Lung (tissue), 11 donors: ENCODE measurements at regions not wholly inside any gene's neighbourhood (a gene's known extent, or its start where the extent isn't known, plus 50 kb on each side); places are given as distances from the start of the nearest gene placed in this dataset.

Experiments used
- ATAC-seq: fragments of 200-7000 bp; cut with Tn5 transposase; one replicate; pipeline ENCODE4 v1.9.1; 2020; ENCODE audit warnings: moderate number of reproducible peaks; ENCODE audit not compliant: insufficient read depth, low FRiP score
- DNase-seq, 3 donors: peaks; one replicate each; pipeline ENCODE4 v3.0.0-alpha.2; 2013 to 2017
- H3K27ac ChIP-seq, 2 donors: one replicate each; pipeline ENCODE4 v1.5.1; 2013; ENCODE audit warnings: mild to moderate bottlenecking in 2 of 2, moderate library complexity in 2 of 2, control low read depth in 1 of 2, inconsistent platforms in 1 of 2, low read depth in 1 of 2, low read length in 1 of 2
- H3K27me3 ChIP-seq, 3 donors: one replicate each; pipeline ENCODE4 v1.5.1; 2013; ENCODE audit warnings: low read length in 2 of 3; ENCODE audit not compliant: control insufficient read depth in 3 of 3, insufficient read depth in 3 of 3
- H3K36me3 ChIP-seq, 4 donors: one replicate each; pipeline ENCODE4 v1.5.1; 2013; ENCODE audit warnings: low read length in 4 of 4, mild to moderate bottlenecking in 1 of 4, moderate library complexity in 1 of 4; ENCODE audit not compliant: control insufficient read depth in 4 of 4, insufficient read depth in 4 of 4
- H3K4me1 ChIP-seq, 5 donors: one replicate each; pipeline ENCODE4 v1.5.1; 2013; ENCODE audit warnings: low read length in 5 of 5, mild to moderate bottlenecking in 2 of 5, moderate library complexity in 1 of 5; ENCODE audit not compliant: control insufficient read depth in 5 of 5, insufficient read depth in 5 of 5
- H3K4me3 ChIP-seq: one replicate; pipeline ENCODE4 v1.5.1; 2013; ENCODE audit warnings: mild to moderate bottlenecking, control low read depth, moderate library complexity
- H3K9ac ChIP-seq, 2 donors: one replicate each; pipeline ENCODE4 v1.5.1; 2013; ENCODE audit warnings: low read length in 2 of 2, control low read depth in 1 of 2; ENCODE audit not compliant: insufficient read depth in 1 of 2
- H3K9me3 ChIP-seq, 4 donors: one replicate each; pipeline ENCODE4 v1.5.1; 2013; ENCODE audit warnings: low read length in 3 of 4, mild to moderate bottlenecking in 1 of 4, moderate library complexity in 1 of 4; ENCODE audit not compliant: control insufficient read depth in 4 of 4, insufficient read depth in 3 of 4
- CTCF ChIP-seq: IDR thresholded peaks from 2 replicates; pipeline ENCODE4 v1.5.1; 2012; ENCODE audit warnings: mild to moderate bottlenecking; ENCODE audit errors: control extremely low read depth, extremely low read depth
- WGBS, 2 donors: extraction: QIAGEN DNeasy Blood & Tissue Kit; methylation state at CpG; one replicate each; pipeline ENCODE4 v1.1.7; 2013; 5-methylcytosine and 5-hydroxymethylcytosine counted together
- donor health status: control.
- donor health status: control.
- donor health status: Bipolar disorder and iron deficiency.
- donor health status: healthy.
- donor health status: DM: yes; HTN: yes; CAD: no.

GRCh38 chr15:70247281-70247680 lies 149.6 kb upstream of the TLE3 start:
- Histone ChIP-seq H3K36me3 (no peaks in the 10 kb centered on the region), H3K4me1 (peaks cover 0 to 27% (median 6%) of the 10 kb centered on the region in 5 donors), H3K9me3 (no peaks in the 10 kb centered on the region), H3K4me3 (no peak overlapping the region), H3K27ac (no peak overlapping the region), H3K9ac (no peak overlapping the region), H3K27me3 (no peaks in the 10 kb centered on the region)
- no peak for TF ChIP-seq CTCF
- DNase-seq (no peak), ATAC-seq (no peak)
- 94 to 96% methylated on average over 6 of the region's 6 CpGs for WGBS, 2 donors

- DNase-seq = no peak
- no peaks in the 10 kb centered on the region for H3K36me3 ChIP-seq
- TF ChIP-seq CTCF = no peak
- no peak overlapping the region for H3K27ac ChIP-seq
- H3K9me3 ChIP-seq = no peaks in the 10 kb centered on the region
- peaks cover 0 to 27% (median 6%) of the 10 kb centered on the region in 5 donors for H3K4me1 ChIP-seq
- ATAC-seq = no peak
- 74 to 87% methylated on average over 8 of the region's 8 CpGs for WGBS, 2 donors
- H3K9ac ChIP-seq = no peak overlapping the region
- H3K27me3 ChIP-seq = no peaks in the 10 kb centered on the region
- no peak overlapping the region for H3K4me3 ChIP-seq
Measured at GRCh38 chr15:70246623-70247220, 149.0 kb upstream of the TLE3 start.

GRCh38 chr15:70245932-70246622 lies 148.4 kb upstream of the TLE3 start:
- Histone ChIP-seq H3K4me3 (no peak overlapping the region), H3K27ac (no peak overlapping the region), H3K36me3 (no peaks in the 10 kb centered on the region), H3K9me3 (no peaks in the 10 kb centered on the region), H3K9ac (no peak overlapping the region), H3K4me1 (peaks cover 0 to 25% (median 6%) of the 10 kb centered on the region in 5 donors), H3K27me3 (no peaks in the 10 kb centered on the region)
- no peak for TF ChIP-seq CTCF
- 70 to 80% methylated on average over 12 of the region's 12 CpGs for WGBS, 2 donors
- DNase-seq (no peak), ATAC-seq (peak; percentile 14)
